ENCODE measurements at regions not wholly inside any gene's neighbourhood (a gene's known extent, or its start where the extent isn't known, plus 50 kb on each side); places are given as distances from the start of the nearest gene placed in this dataset.
A peak's percentile ranks its signal among the peaks of the same experiment; 100 is the strongest.
"Not testable (repeated sequence)": the region's sequence is repeated elsewhere in the genome, so short reads cannot be mapped to it uniquely, and the experiment has no call there.

GRCh38 chr3:194871864-194872668 is 186.4 kb downstream of the FAM43A start:
- TF ChIP-seq CTCF (IDR thresholded peaks at IDR 0.05; ENCODE audit: insufficient read depth, low read length), result no peak
- DNase-seq (ENCODE audit: low read depth), result peak; percentile 72
- no peak overlapping the region for H3K4me3 ChIP-seq (ENCODE audit: low read depth, low read length)

- no peak overlapping the region for H3K4me3 ChIP-seq (ENCODE audit: low read depth, low read length)
- no peak for TF ChIP-seq CTCF (IDR thresholded peaks at IDR 0.05; ENCODE audit: insufficient read depth, low read length)
- peak; percentile 66 for DNase-seq (ENCODE audit: low read depth)
Measured at GRCh38 chr3:194872669-194872977, 186.9 kb downstream of the FAM43A start.

DNA sequence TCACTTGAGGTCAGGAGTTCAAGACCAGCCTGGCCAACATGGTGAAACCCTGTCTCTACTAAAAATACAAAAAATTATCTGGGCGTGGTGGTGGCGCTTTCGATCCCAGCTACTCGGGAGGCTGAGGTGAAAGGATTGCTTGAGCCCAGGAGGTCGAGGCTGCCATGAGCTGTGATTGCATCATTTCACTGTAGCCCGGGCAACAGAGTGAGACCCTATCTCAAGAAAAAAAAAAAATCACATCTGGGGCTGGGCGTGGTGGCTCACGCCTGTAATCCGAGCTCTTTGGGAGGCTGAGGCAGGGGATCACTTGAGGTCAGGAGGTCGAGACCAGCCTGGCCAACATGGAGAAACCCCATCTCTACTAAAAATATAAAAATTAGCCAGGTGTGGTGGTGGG is 187.8 kb downstream of the FAM43A start:
- DNase-seq (ENCODE audit: low read depth), result not testable (repeated sequence)

DNA sequence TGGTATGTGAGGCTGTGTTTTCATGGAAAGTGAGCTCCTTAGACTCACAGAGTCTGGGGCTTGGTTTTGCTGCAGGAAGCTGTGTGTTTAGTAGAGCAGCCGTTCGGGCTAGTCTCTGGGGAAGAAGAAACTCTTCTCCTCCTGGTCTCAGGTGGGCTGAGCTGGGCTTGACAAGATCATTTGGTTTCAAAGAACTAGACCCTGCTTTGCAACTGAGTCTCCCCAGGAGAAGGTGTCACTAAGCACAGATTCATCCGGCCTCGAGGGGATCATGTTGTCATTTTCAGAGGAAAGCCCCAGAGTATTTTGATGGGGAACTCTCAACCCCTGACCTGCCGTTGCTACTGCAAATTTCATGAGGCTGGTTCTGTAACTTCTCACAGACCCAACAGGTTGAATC is 188.5 kb downstream of the FAM43A start:
- no peak for TF ChIP-seq CTCF (IDR thresholded peaks at IDR 0.05; ENCODE audit: insufficient read depth, low read length)
- H3K4me3 ChIP-seq (ENCODE audit: low read depth, low read length), result no peak overlapping the region
- DNase-seq (ENCODE audit: low read depth), result no peak

More for the DNA sequence above, 187.8 kb downstream of the FAM43A start:
- H3K4me3 ChIP-seq (ENCODE audit: low read depth, low read length), result not testable (repeated sequence)

GRCh38 chr3:194874783-194875182 is 189.1 kb downstream of the FAM43A start:
- H3K4me3 ChIP-seq (ENCODE audit: low read depth, low read length), result no peak overlapping the region
- DNase-seq (ENCODE audit: low read depth), result no peak
- TF ChIP-seq CTCF (IDR thresholded peaks at IDR 0.05; ENCODE audit: insufficient read depth, low read length), result no peak

- no peak overlapping the region for H3K4me3 ChIP-seq (ENCODE audit: low read depth, low read length)
- TF ChIP-seq CTCF (IDR thresholded peaks at IDR 0.05; ENCODE audit: insufficient read depth, low read length), result no peak
- no peak for DNase-seq (ENCODE audit: low read depth)
Measured at GRCh38 chr3:194875581-194876402, 190.1 kb downstream of the FAM43A start.

GRCh38 chr3:194876403-194877095 is 190.9 kb downstream of the FAM43A start:
- no peak for TF ChIP-seq CTCF (IDR thresholded peaks at IDR 0.05; ENCODE audit: insufficient read depth, low read length)
- H3K4me3 ChIP-seq (ENCODE audit: low read depth, low read length), result no peak overlapping the region
- DNase-seq (ENCODE audit: low read depth), result no peak
